Neuronal stem cell (in vitro differentiated cells): ENCODE measurements at regions not wholly inside any gene's neighbourhood (a gene's known extent, or its start where the extent isn't known, plus 50 kb on each side); places are given as distances from the start of the nearest gene placed in this dataset.
"Not testable (repeated sequence)": the region's sequence is repeated elsewhere in the genome, so short reads cannot be mapped to it uniquely, and the experiment has no call there.

Source experiments
- DNase-seq: peaks from one replicate; pipeline ENCODE4 v3.0.0-alpha.2; 2013; ENCODE audit warnings: low spot score
- H2AFZ ChIP-seq: one replicate; pipeline ENCODE4 v1.6.1; 2013; ENCODE audit warnings: mild to moderate bottlenecking, low read length, inconsistent platforms
- H2AK5ac ChIP-seq: 2 replicates; pipeline ENCODE4 v1.6.1; 2013; ENCODE audit warnings: low read depth, mild to moderate bottlenecking, inconsistent platforms, low read length, moderate library complexity, mixed read lengths
- H2BK120ac ChIP-seq: 2 replicates; pipeline ENCODE4 v1.6.1; 2013; ENCODE audit warnings: low read depth, mild to moderate bottlenecking, inconsistent platforms, low read length, moderate library complexity, mixed read lengths
- H2BK12ac ChIP-seq: one replicate; pipeline ENCODE4 v1.6.1; 2013; ENCODE audit warnings: low read length, inconsistent platforms
- H2BK15ac ChIP-seq: 2 replicates; pipeline ENCODE4 v1.6.1; 2013; ENCODE audit warnings: mild to moderate bottlenecking, low read length, inconsistent platforms, mixed read lengths
- H2BK5ac ChIP-seq: one replicate; pipeline ENCODE4 v1.6.1; 2013; ENCODE audit warnings: inconsistent platforms, mild to moderate bottlenecking, low read length, moderate library complexity
- H3K14ac ChIP-seq: one replicate; pipeline ENCODE4 v1.6.1; 2013; ENCODE audit warnings: low read length, inconsistent platforms
- H3K18ac ChIP-seq: 2 replicates; pipeline ENCODE4 v1.6.1; 2013; ENCODE audit warnings: low read length, inconsistent platforms
- H3K23ac ChIP-seq: 2 replicates; pipeline ENCODE4 v1.6.1; 2013; ENCODE audit warnings: low read depth, mild to moderate bottlenecking, mixed read lengths, low read length, inconsistent platforms; ENCODE audit not compliant: poor library complexity
- H3K27ac ChIP-seq: replicated peaks from 3 replicates; pipeline ENCODE4 v1.5.1; 2013; ENCODE audit warnings: low read length, inconsistent platforms
- H3K27me3 ChIP-seq, 3 experiments: 2 replicates each; pipeline ENCODE4 v1.6.1; 2013; ENCODE audit warnings: low read length in 3 of 3, mild to moderate bottlenecking in 2 of 3, inconsistent platforms in 1 of 3, low read depth in 1 of 3, mixed read lengths in 1 of 3, moderate library complexity in 1 of 3; ENCODE audit not compliant: control insufficient read depth in 3 of 3, insufficient read depth in 3 of 3
- H3K36me3 ChIP-seq, 2 donors: replicated peaks in 1 of 2; 2 replicates each; pipeline ENCODE4 v1.6.1; 2013; ENCODE audit warnings: low read length in 2 of 2; ENCODE audit not compliant: control insufficient read depth in 2 of 2, insufficient read depth in 2 of 2
- H3K4ac ChIP-seq: 2 replicates; pipeline ENCODE4 v1.6.1; 2013; ENCODE audit warnings: inconsistent platforms, mild to moderate bottlenecking, low read length, moderate library complexity
- H3K4me1 ChIP-seq, 2 donors: 1 replicate in 1 of 2; 2 replicates in 1 of 2; pipeline ENCODE4 v1.6.1; 2013; ENCODE audit warnings: low read length in 2 of 2, low read depth in 1 of 2; ENCODE audit not compliant: control insufficient read depth in 2 of 2, insufficient read depth in 1 of 2
- H3K4me2 ChIP-seq: one replicate; pipeline ENCODE4 v1.6.1; 2013; ENCODE audit warnings: mild to moderate bottlenecking, low read length, inconsistent platforms; ENCODE audit not compliant: insufficient read depth, poor library complexity, severe bottlenecking
- H3K4me3 ChIP-seq, 2 donors: 2 replicates each; pipeline ENCODE4 v1.5.1; 2013; ENCODE audit warnings: low read length in 2 of 2, mild to moderate bottlenecking in 2 of 2, inconsistent platforms in 1 of 2, moderate library complexity in 1 of 2
- H3K79me1 ChIP-seq: one replicate; pipeline ENCODE4 v1.6.1; 2013; ENCODE audit warnings: low read depth, mild to moderate bottlenecking, inconsistent platforms, low read length, moderate library complexity
- H3K9ac ChIP-seq: one replicate; pipeline ENCODE4 v1.6.1; 2013; ENCODE audit warnings: mild to moderate bottlenecking, low read depth, low read length, inconsistent platforms; ENCODE audit not compliant: poor library complexity
- H3K9me3 ChIP-seq, 2 donors: replicated peaks in 1 of 2; 2 replicates each; pipeline versions ENCODE3 to v1.6.1; 2013; ENCODE audit warnings: low read length in 2 of 2, mild to moderate bottlenecking in 2 of 2, inconsistent platforms in 1 of 2, low read depth in 1 of 2, mixed read lengths in 1 of 2, moderate library complexity in 1 of 2; ENCODE audit not compliant: control insufficient read depth in 2 of 2, insufficient read depth in 1 of 2
- H4K8ac ChIP-seq: one replicate; pipeline ENCODE4 v1.6.1; 2013; ENCODE audit warnings: low read depth, mild to moderate bottlenecking, inconsistent platforms, low read length, moderate library complexity
- H4K91ac ChIP-seq: one replicate; pipeline ENCODE4 v1.6.1; 2013; ENCODE audit warnings: low read length, low read depth, mild to moderate bottlenecking, inconsistent platforms; ENCODE audit not compliant: poor library complexity
- WGBS, 2 donors: extraction: QIAGEN DNeasy Blood & Tissue Kit; methylation state at CpG; one replicate each; pipeline ENCODE4 v1.1.7; 2013; ENCODE audit warnings: missing lambda C conversion rate in 2 of 2, mixed read lengths in 1 of 2; ENCODE audit not compliant: insufficient read length in 2 of 2, insufficient replicate concordance in 1 of 2; ENCODE audit errors: extremely low coverage in 2 of 2; 5-methylcytosine and 5-hydroxymethylcytosine counted together

- H3K4me1 ChIP-seq, H4K91ac ChIP-seq, H3K23ac ChIP-seq, H2BK120ac ChIP-seq, H3K79me1 ChIP-seq, H3K18ac ChIP-seq, H4K8ac ChIP-seq, H3K4ac ChIP-seq, H3K4me2 ChIP-seq, H3K14ac ChIP-seq, H2BK5ac ChIP-seq, H2AK5ac ChIP-seq, H3K9ac ChIP-seq, H3K36me3 ChIP-seq, H3K27ac ChIP-seq, DNase-seq, H3K9me3 ChIP-seq, H3K27me3 ChIP-seq, H2AFZ ChIP-seq, H3K4me3 ChIP-seq, H2BK15ac ChIP-seq, H2BK12ac ChIP-seq: not testable (repeated sequence)
- WGBS, 2 donors = no CpG with 5 or more reads among the region's 3 CpGs
Observed at GRCh38 chr2:221944452-221944851, 354.3 kb downstream of the PAX3 start.

- no peak overlapping the region for H3K4ac ChIP-seq
- H4K91ac ChIP-seq = no peak overlapping the region
- no peak overlapping the region for H3K9ac ChIP-seq
- no peak overlapping the region for H3K4me2 ChIP-seq
- H3K23ac ChIP-seq = no peak overlapping the region
- H2AK5ac ChIP-seq = no peak overlapping the region
- H2AFZ ChIP-seq = no peak overlapping the region
- no peak overlapping the region for H3K27ac ChIP-seq
- H3K27me3 ChIP-seq = no peaks in the 10 kb centered on the region
- H2BK5ac ChIP-seq = no peak overlapping the region
- H3K79me1 ChIP-seq = peaks cover 2% of the 10 kb centered on the region
- H3K36me3 ChIP-seq = no peaks in the 10 kb centered on the region
- no peaks in the 10 kb centered on the region for H3K4me1 ChIP-seq
- no peak overlapping the region for H2BK12ac ChIP-seq
- no peak overlapping the region for H2BK120ac ChIP-seq
- no peak overlapping the region for H3K4me3 ChIP-seq
- no CpG with 5 or more reads among the region's 2 CpGs for WGBS, 2 donors
- DNase-seq = no peak
- H3K9me3 ChIP-seq = no peaks in the 10 kb centered on the region
- H3K18ac ChIP-seq = no peak overlapping the region
- H4K8ac ChIP-seq = no peak overlapping the region
- H2BK15ac ChIP-seq = no peak overlapping the region
- H3K14ac ChIP-seq = no peak overlapping the region
Observed at GRCh38 chr2:221943076-221943810, 355.6 kb downstream of the PAX3 start.

GRCh38 chr2:221931251-221931991 is 359.3 kb upstream of the EPHA4 start:
- no peak overlapping the region for H2BK5ac ChIP-seq
- H3K9ac ChIP-seq = no peak overlapping the region
- H2AK5ac ChIP-seq = no peak overlapping the region
- no peak overlapping the region for H3K23ac ChIP-seq
- H2BK120ac ChIP-seq = no peak overlapping the region
- H2BK15ac ChIP-seq = no peak overlapping the region
- no peak overlapping the region for H3K27ac ChIP-seq
- no peaks in the 10 kb centered on the region for H3K9me3 ChIP-seq
- H3K18ac ChIP-seq = no peak overlapping the region
- no peak overlapping the region for H3K14ac ChIP-seq
- H3K4ac ChIP-seq = no peak overlapping the region
- no peak for DNase-seq
- no peak overlapping the region for H2AFZ ChIP-seq
- no peak overlapping the region for H3K4me2 ChIP-seq
- WGBS, 2 donors = no CpG with 5 or more reads among the region's 6 CpGs
- no peaks in the 10 kb centered on the region for H3K79me1 ChIP-seq
- H3K27me3 ChIP-seq = no peaks in the 10 kb centered on the region
- no peaks in the 10 kb centered on the region for H3K4me1 ChIP-seq
- no peak overlapping the region for H3K4me3 ChIP-seq
- H3K36me3 ChIP-seq = no peaks in the 10 kb centered on the region
- H4K91ac ChIP-seq = no peak overlapping the region
- no peak overlapping the region for H4K8ac ChIP-seq
- no peak overlapping the region for H2BK12ac ChIP-seq

GRCh38 chr2:221929259-221929658 is 357.2 kb upstream of the EPHA4 start:
- no peak overlapping the region for H2BK12ac ChIP-seq
- H2BK5ac ChIP-seq = no peak overlapping the region
- no peaks in the 10 kb centered on the region for H3K4me1 ChIP-seq
- H3K27me3 ChIP-seq = no peaks in the 10 kb centered on the region
- H4K91ac ChIP-seq = no peak overlapping the region
- no peak overlapping the region for H2AFZ ChIP-seq
- H3K27ac ChIP-seq = no peak overlapping the region
- no peak for DNase-seq
- no peaks in the 10 kb centered on the region for H3K9me3 ChIP-seq
- H2BK15ac ChIP-seq = no peak overlapping the region
- no peaks in the 10 kb centered on the region for H3K79me1 ChIP-seq
- WGBS, 2 donors = no CpG with 5 or more reads among the region's 1 CpG
- H3K23ac ChIP-seq = no peak overlapping the region
- no peak overlapping the region for H2AK5ac ChIP-seq
- H3K18ac ChIP-seq = no peak overlapping the region
- H3K4me3 ChIP-seq = no peak overlapping the region
- H3K4me2 ChIP-seq = no peak overlapping the region
- H3K4ac ChIP-seq = no peak overlapping the region
- no peak overlapping the region for H2BK120ac ChIP-seq
- no peak overlapping the region for H3K9ac ChIP-seq
- H3K14ac ChIP-seq = no peak overlapping the region
- no peaks in the 10 kb centered on the region for H3K36me3 ChIP-seq
- no peak overlapping the region for H4K8ac ChIP-seq
